Ovary (tissue), 3 donors: ENCODE measurements at regions not wholly inside any gene's neighbourhood (a gene's known extent, or its start where the extent isn't known, plus 50 kb on each side); places are given as distances from the start of the nearest gene placed in this dataset.

Experiments used
- CTCF ChIP-seq, 3 donors: fragments of 450-650 bp in 2 of 3; fragments of 200-600 bp in 1 of 3; IDR thresholded peaks; one replicate each; pipeline versions ENCODE4 v1.5.1 to v1.8.0; 2016 to 2022; ENCODE audit warnings: antibody characterized with exemption in 3 of 3, mild to moderate bottlenecking in 1 of 3
- EP300 ChIP-seq: sonication (generic); formaldehyde crosslinking; IDR thresholded peaks from one replicate; pipeline ENCODE4 v1.6.1; 2017; ENCODE audit warnings: antibody characterized with exemption
- POLR2A ChIP-seq: fragments of 450-650 bp; IDR thresholded peaks from one replicate; pipeline ENCODE4 v1.6.1; 2017; ENCODE audit warnings: antibody characterized with exemption, mild to moderate bottlenecking, moderate library complexity
- donor health status: DM: no; HTN: no; CAD: no.

- TF ChIP-seq POLR2A (no peak), CTCF (IDR thresholded peaks at IDR 0.05) (no peak), EP300 (no peak)
Observed at GRCh38 chr12:58554522-58555157, 365.7 kb downstream of the LRIG3 start.
